HG03521 (cell line): ENCODE measurements at regions not wholly inside any gene's neighbourhood (a gene's known extent, or its start where the extent isn't known, plus 50 kb on each side); places are given as distances from the start of the nearest gene placed in this dataset.

Experiments
- ATAC-seq: cut with Tn5 transposase; IDR thresholded peaks from one replicate; pipeline ENCODE4 v1.9.1; 2021; ENCODE audit warnings: mild to moderate bottlenecking, moderate library complexity; ENCODE audit not compliant: unreplicated experiment

GRCh38 chr5:145510769-145511168 lies 324.4 kb downstream of the PRELID2 start:
- ATAC-seq = no peak

GRCh38 chr5:145510324-145510723 lies 324.8 kb downstream of the PRELID2 start:
- no peak for ATAC-seq

DNA sequence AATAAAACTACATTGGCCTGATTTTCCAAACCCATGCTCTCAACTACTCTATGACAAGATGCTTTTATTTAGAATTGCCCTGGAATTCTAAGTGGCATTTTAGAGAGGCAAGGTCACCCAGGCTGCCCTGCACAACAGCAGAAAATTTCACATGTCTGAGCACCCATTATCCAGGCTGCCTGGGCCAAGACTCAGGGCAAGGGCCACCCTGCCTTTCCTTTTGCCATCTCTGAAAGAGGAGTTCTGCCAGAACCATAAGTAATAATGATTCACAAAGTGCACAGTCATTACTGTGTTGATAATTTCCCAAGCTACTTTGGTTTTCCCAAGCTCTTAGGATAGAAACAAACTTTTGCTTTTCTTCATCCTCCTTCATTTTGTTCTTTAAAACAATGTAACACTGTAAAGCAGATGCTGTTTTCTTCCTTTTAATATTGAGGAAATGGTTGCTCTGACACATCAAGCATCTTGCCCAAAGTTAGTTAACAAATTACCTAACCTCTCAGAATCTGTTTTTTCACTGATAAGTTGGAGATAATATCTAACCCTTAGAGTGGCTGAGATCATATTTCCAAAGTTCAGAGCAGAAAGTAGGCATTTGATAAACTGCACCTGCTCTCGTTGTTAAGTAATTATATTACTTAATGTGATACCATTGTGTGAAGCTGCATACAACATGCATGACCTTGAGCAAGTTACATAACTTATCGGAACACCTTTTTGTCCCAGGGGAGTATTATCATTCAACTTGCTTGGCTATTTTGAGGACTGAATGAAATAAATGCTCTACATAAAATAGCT lies 325.6 kb downstream of the PRELID2 start:
- no peak for ATAC-seq

DNA sequence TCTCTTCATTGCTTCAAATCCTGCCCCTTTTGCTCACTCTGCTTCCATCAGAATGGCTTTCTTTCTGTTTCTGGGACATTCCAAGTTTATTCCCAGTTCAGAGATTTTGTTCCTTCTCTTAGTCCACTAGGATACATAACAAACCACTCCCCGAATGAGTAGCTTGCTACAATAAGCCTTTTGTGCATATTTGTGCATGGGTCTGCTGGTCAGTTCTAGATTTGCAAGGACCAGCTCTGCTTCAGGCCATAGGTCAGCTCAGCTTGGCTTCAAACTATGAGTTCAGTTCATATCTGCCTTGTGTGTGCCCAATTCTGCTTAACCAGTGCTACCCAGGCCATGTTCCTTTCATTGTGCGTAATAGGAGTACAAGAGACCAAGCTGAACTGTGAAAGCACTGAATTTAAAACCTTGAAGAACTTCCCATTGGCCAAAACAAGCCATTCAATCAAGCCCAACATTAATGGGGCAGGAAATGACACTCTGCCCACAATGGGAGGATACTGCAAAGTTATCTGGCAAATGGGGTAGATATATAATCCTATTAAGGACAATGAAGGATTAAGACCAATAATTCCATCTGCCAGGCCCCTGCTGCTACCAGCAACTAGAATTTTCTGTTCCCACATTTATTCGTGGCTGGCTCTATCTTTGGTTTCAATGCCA lies 328.8 kb downstream of the PRELID2 start:
- ATAC-seq = no peak

- no peak for ATAC-seq
Measured at GRCh38 chr5:145502906-145503305, 332.2 kb downstream of the PRELID2 start.

DNA sequence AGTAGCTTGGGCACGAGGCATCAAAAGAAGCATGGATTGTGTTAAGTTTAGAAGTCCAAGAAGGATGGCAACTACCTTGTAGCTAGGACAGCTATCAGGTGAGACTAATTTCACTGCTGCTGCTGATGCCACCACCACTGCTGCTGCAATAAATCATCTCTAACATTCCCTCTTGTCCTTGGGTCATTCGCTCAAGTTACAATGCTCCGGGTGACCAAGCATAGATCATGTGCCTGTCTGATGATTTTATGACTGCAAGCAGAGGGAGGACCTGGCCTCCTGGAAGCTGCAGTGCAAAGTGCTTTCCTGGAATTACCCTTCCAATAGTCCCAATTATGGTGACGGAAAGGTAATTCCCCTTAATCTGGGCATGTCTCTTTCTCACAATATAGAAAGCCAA lies 334.4 kb downstream of the PRELID2 start:
- no peak for ATAC-seq

DNA sequence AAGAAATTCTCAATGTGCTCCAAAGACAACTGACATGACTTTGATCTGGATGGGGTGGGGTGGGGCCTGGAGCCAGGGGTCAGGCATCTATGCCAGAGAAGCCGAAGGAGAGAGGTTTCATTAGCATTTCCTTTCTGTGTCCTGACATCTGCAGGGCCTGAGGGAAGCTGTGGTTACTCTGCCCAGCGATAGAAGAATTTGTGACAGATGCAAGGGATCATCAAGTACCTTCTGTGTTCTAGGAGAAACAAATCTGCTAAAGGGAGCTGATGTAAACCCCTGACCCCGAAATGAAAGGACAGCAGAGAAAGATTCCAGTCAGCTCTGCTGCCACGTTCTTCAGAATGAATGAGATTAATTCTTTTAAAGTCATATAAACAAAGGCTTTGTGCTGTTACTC lies 335.7 kb downstream of the PRELID2 start:
- ATAC-seq = no peak

DNA sequence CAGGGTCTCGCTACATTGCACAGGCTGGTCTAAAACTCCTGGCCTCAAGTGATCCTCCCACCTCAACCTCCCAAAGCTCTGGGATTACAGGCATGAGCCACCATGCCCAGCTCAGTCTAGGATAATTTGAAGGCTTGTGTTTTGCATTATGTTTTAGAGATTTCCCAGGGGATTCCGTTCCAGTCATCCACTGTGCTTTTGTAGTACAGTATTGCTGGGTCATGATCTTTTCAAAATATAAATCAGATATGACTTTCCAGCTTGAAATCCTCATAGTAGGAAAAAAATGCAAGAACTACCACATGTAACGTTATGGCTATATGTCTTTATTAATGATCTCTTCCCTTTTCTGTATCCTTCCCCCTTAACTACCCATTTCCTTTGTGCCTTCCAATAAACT lies 338.1 kb downstream of the PRELID2 start:
- no peak for ATAC-seq

GRCh38 chr5:145495741-145496140 lies 339.4 kb downstream of the PRELID2 start:
- ATAC-seq = no peak

DNA sequence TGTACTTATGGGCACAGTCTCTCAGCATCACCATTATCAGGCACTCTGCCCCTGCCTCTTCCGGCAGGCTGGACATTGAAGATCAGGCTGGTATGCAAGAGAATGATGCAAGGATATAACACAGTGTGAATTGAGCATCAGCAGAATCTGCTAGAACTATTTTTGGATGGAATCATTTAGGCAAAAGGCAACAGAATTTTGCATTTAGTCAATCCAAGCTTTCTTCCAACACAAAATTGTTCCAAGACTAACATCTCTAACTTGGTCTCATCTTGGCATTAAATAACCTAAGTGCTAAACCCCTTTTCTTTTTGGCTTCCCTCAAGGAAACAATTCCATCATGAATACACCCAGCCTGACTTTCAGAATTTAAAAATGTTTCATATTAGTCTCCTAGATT lies 339.9 kb downstream of the PRELID2 start:
- ATAC-seq = no peak

DNA sequence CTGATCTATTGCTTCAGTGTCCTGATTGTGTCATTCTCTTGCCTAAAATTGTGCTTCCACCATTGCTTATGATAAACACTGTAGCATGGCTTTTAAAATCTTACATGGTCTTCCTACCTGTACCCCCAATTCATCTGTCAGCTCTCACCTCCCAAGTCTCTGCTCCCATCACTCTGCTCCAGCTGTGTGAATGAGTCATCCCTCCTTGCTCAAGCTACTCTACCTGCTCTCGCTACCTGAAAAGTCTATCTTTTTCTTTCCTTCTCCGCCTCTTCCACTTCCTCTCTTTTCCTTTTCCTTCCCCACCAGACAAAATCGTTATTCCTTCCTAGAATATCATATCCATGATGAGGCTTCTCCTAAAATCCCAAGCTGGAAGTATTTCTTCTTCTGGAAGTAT lies 341.7 kb downstream of the PRELID2 start:
- ATAC-seq = no peak

- no peak for ATAC-seq
Measured at GRCh38 chr5:145489516-145489915, 345.6 kb downstream of the PRELID2 start.

DNA sequence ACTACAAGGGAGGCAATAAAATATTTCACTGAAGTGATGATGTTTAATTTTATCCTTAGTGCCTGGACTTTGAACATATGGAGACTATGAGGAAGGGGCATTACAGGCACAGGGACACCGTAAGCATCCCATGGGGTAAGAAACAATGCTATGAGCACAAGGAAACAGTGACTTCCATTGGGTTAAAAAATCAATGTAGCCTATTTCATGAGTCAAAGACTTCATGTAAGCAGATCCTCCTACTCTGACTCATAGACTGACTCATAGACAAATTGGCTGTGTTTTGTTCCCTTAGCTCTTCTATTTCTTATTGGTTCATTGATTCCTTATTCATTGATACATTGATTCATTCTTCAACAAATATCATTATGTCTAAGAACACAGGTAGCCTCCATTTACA lies 351.0 kb downstream of the PRELID2 start:
- no peak for ATAC-seq

DNA sequence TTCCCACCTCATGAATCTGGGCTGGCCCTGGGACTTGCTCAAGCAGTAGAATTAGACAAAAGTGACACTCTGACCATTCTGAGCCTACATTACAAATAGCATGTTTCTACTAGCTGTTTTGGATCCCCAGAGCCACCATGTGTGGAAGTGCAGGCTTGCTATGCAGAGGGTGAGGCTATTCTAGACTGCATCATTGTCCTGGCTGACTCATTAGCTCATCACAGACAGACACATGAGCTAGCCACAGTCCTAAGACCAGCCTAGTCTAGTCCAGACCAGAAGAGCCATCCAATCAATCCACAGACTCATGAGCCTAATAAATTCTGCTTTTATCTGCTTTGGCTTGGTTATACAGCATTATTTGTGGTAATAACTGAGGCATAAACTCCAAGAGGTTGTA lies 351.9 kb downstream of the PRELID2 start:
- no peak for ATAC-seq

- no peak for ATAC-seq
Measured at GRCh38 chr5:145479857-145480256, 355.3 kb downstream of the PRELID2 start.

DNA sequence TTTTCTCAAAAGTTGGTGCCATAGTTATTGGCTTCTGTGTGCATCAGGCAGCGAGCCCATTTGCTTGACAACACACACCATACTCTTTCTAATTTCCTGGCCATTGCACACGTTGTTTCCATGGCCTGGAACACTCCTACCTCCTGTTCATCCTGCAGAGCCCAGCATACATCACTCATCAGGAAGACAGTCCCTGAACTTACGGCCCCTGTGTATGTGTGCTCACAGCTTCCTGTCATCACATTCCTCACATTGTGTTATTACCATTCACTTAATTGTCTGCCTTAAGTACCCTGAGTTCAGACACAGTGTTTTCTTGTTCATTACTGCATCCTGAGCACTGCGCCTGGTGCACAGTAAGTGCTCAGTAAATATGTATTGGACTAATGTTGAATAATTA lies 355.9 kb downstream of the PRELID2 start:
- no peak for ATAC-seq

GRCh38 chr5:145478651-145479050 lies 356.5 kb downstream of the PRELID2 start:
- no peak for ATAC-seq

DNA sequence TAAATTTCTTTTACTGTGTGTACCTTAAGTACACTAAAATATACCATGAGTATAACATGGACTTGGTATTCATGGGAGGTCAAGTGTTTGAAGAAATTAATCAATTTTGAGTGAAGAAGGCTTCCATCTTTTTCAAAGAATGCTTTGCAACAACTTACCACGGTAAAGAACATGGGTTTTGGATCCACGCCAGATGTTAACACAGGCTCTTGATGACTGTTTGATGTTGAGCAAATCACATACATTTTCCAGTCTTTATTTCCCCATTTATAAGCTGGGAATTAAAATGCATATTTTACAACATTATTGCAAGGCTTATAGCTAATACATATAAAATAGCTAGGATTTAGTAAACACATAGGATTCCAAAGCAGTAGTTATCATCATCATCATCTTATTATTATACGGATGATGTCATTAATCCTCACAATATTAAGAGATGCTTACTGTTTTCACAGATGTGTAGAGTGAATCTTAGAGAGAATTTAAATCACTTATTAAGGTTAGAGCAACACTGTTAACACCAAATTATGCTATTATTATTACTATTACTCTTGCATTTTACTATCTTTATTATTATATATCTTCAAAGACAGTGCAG lies 362.0 kb downstream of the PRELID2 start:
- ATAC-seq = no peak

GRCh38 chr5:145471831-145472612 lies 363.1 kb downstream of the PRELID2 start:
- ATAC-seq = no peak

GRCh38 chr5:145471026-145471425 lies 364.1 kb downstream of the PRELID2 start:
- ATAC-seq = no peak

GRCh38 chr5:145470396-145470979 lies 364.7 kb downstream of the PRELID2 start:
- ATAC-seq = no peak
